AG08396 (cell line): ENCODE measurements at regions not wholly inside any gene's neighbourhood (a gene's known extent, or its start where the extent isn't known, plus 50 kb on each side); places are given as distances from the start of the nearest gene placed in this dataset.
A peak's percentile ranks its signal among the peaks of the same experiment; 100 is the strongest.

ENCODE experiments used
- DNase-seq: peaks from one replicate; pipeline ENCODE4 v3.0.0; 2012; ENCODE audit warnings: low spot score, mixed read lengths

GRCh38 chr5:2032432-2032831 is 149.7 kb upstream of the IRX4 start:
- no peak for DNase-seq

GRCh38 chr5:2031581-2031980 is 148.9 kb upstream of the IRX4 start:
- no peak for DNase-seq

- DNase-seq = no peak
Measured at GRCh38 chr5:2030131-2030530, 147.4 kb upstream of the IRX4 start.

GRCh38 chr5:2029206-2029605 is 146.5 kb upstream of the IRX4 start:
- no peak for DNase-seq

GRCh38 chr5:2027790-2028189 is 145.1 kb upstream of the IRX4 start:
- DNase-seq = no peak

GRCh38 chr5:2024986-2025721 is 142.4 kb upstream of the IRX4 start:
- no peak for DNase-seq

- no peak for DNase-seq
Measured at GRCh38 chr5:2023196-2023595, 140.5 kb upstream of the IRX4 start.

GRCh38 chr5:2022436-2022835 is 139.7 kb upstream of the IRX4 start:
- DNase-seq = no peak

- DNase-seq = no peak
Measured at GRCh38 chr5:2021484-2022176, 138.9 kb upstream of the IRX4 start.

GRCh38 chr5:2020730-2021129 is 138.0 kb upstream of the IRX4 start:
- DNase-seq = no peak

GRCh38 chr5:2019716-2020115 is 137.0 kb upstream of the IRX4 start:
- no peak for DNase-seq

GRCh38 chr5:2018390-2018724 is 135.6 kb upstream of the IRX4 start:
- DNase-seq = no peak

GRCh38 chr5:2017540-2018389 is 135.0 kb upstream of the IRX4 start:
- peak; percentile 34 for DNase-seq

- no peak for DNase-seq
Measured at GRCh38 chr5:2015961-2016360, 133.2 kb upstream of the IRX4 start.

GRCh38 chr5:2015124-2015848 is 132.6 kb upstream of the IRX4 start:
- no peak for DNase-seq

- no peak for DNase-seq
Measured at GRCh38 chr5:2014058-2014610, 131.4 kb upstream of the IRX4 start.

GRCh38 chr5:2013301-2014057 is 130.8 kb upstream of the IRX4 start:
- no peak for DNase-seq

GRCh38 chr5:2012885-2013284 is 130.2 kb upstream of the IRX4 start:
- DNase-seq = no peak

- DNase-seq = no peak
Measured at GRCh38 chr5:2011481-2012411, 129.0 kb upstream of the IRX4 start.

- DNase-seq = no peak
Measured at GRCh38 chr5:2010940-2011339, 128.2 kb upstream of the IRX4 start.
